MM.1S (cell line): ENCODE measurements at regions not wholly inside any gene's neighbourhood (a gene's known extent, or its start where the extent isn't known, plus 50 kb on each side); places are given as distances from the start of the nearest gene placed in this dataset.

Experiments used
- CTCF ChIP-seq: fragments of 300-600 bp; sonication (generic); IDR thresholded peaks from 2 replicates; pipeline ENCODE4 v1.5.1; 2016; ENCODE audit warnings: antibody characterized with exemption, low read length, mixed read lengths
- EZH2phosphoT487 ChIP-seq: fragments of 300-600 bp; sonication (generic); IDR thresholded peaks from 2 replicates; pipeline ENCODE4 v1.6.1; 2018; ENCODE audit warnings: antibody characterized with exemption, low read length

- TF ChIP-seq CTCF (no peak), EZH2phosphoT487 (no peak)
Measured at GRCh38 chr2:175842996-175843395, 159.1 kb downstream of the LNPK start.
